AG04450 (cell line): ENCODE measurements at regions not wholly inside any gene's neighbourhood (a gene's known extent, or its start where the extent isn't known, plus 50 kb on each side); places are given as distances from the start of the nearest gene placed in this dataset.
"Not testable (repeated sequence)": the region's sequence is repeated elsewhere in the genome, so short reads cannot be mapped to it uniquely, and the experiment has no call there.

Experiments
- CTCF ChIA-PET: fragments of 300-600, 350-600 bp; formaldehyde crosslinking; extraction: SDS; loops from one replicate; lab custom pipeline; 2022; ENCODE audit warnings: antibody characterized with exemption, inconsistent platforms; lab: Charles Lee
- POLR2A ChIA-PET: fragments of 350-600 bp; formaldehyde crosslinking; extraction: SDS; loops from one replicate; lab custom pipeline; 2021; ENCODE audit warnings: antibody characterized with exemption, inconsistent platforms; lab: Yijun Ruan, JAX
- DNase-seq: peaks from one replicate; pipeline ENCODE4 v3.0.0-alpha.2; 2011; ENCODE audit warnings: low read depth, low spot score
- H3K27ac ChIP-seq: one replicate; pipeline ENCODE4 v1.5.1; 2012; ENCODE audit warnings: low read depth, low read length, control low read depth
- H3K27me3 ChIP-seq: one replicate; pipeline ENCODE4 v1.6.0; 2012; ENCODE audit warnings: low read length; ENCODE audit not compliant: control insufficient read depth, insufficient read depth
- H3K4me3 ChIP-seq: 2 replicates; pipeline ENCODE4 v1.5.1; 2011; ENCODE audit warnings: mild to moderate bottlenecking, low read depth, low read length, control low read depth
- H3K9me3 ChIP-seq: 2 replicates; pipeline ENCODE4 v1.5.1; 2012; ENCODE audit warnings: low read length; ENCODE audit not compliant: control insufficient read depth, insufficient read depth
- CTCF ChIP-seq: IDR thresholded peaks from 2 replicates; pipeline ENCODE4 v1.5.1; 2011; ENCODE audit warnings: low read depth, low read length, control low read depth, inconsistent platforms

GRCh38 chr3:105144837-105145236, 221.9 kb upstream of the ALCAM start:
- H3K27ac ChIP-seq, result no peak overlapping the region
- POLR2A ChIA-PET, result no interaction called here
- H3K4me3 ChIP-seq, result no peak overlapping the region
- TF ChIP-seq CTCF, result no peak
- H3K27me3 ChIP-seq, result no peaks in the 10 kb centered on the region
- DNase-seq, result no peak
- CTCF ChIA-PET, result no interaction called here
- peaks cover 8% of the 10 kb centered on the region for H3K9me3 ChIP-seq

GRCh38 chr3:105145511-105145910, 221.2 kb upstream of the ALCAM start:
- CTCF ChIA-PET, result no interaction called here
- TF ChIP-seq CTCF, result no peak
- DNase-seq, result no peak
- POLR2A ChIA-PET, result no interaction called here
- no peak overlapping the region for H3K4me3 ChIP-seq
- H3K27me3 ChIP-seq, result no peaks in the 10 kb centered on the region
- no peak overlapping the region for H3K27ac ChIP-seq
- peaks cover 8% of the 10 kb centered on the region for H3K9me3 ChIP-seq

- POLR2A ChIA-PET, H3K27ac ChIP-seq, H3K9me3 ChIP-seq, CTCF ChIA-PET, H3K4me3 ChIP-seq, DNase-seq, H3K27me3 ChIP-seq: not testable (repeated sequence)
Observed at GRCh38 chr3:105149197-105149596, 217.5 kb upstream of the ALCAM start.

GRCh38 chr3:105152987-105153386, 213.7 kb upstream of the ALCAM start:
- ChIA-PET CTCF (no interaction called here), POLR2A (no interaction called here)
- no peak for TF ChIP-seq CTCF
- Histone ChIP-seq H3K27me3 (no peaks in the 10 kb centered on the region), H3K27ac (no peak overlapping the region), H3K4me3 (no peak overlapping the region), H3K9me3 (peaks cover 8% of the 10 kb centered on the region)
- no peak for DNase-seq

GRCh38 chr3:105154692-105155091, 212.0 kb upstream of the ALCAM start:
- H3K27me3 ChIP-seq, result no peaks in the 10 kb centered on the region
- H3K27ac ChIP-seq, result no peak overlapping the region
- DNase-seq, result no peak
- H3K4me3 ChIP-seq, result no peak overlapping the region
- no peaks in the 10 kb centered on the region for H3K9me3 ChIP-seq
- CTCF ChIA-PET, result no interaction called here
- POLR2A ChIA-PET, result no interaction called here
- TF ChIP-seq CTCF, result no peak
